Neural crest cell (in vitro differentiated cells): ENCODE measurements at regions not wholly inside any gene's neighbourhood (a gene's known extent, or its start where the extent isn't known, plus 50 kb on each side); places are given as distances from the start of the nearest gene placed in this dataset.

Experiments used
- DNase-seq: peaks from one replicate; pipeline ENCODE4 v3.0.0; 2021; ENCODE audit warnings: low read depth, mixed read lengths, low spot score
- H3K27ac Mint-ChIP-seq: one replicate; pipeline ENCODE4 v1.8.0; 2021; ENCODE audit warnings: mild to moderate bottlenecking, mixed read lengths; ENCODE audit not compliant: unreplicated experiment
- H3K27me3 Mint-ChIP-seq: 2 replicates; pipeline ENCODE4 v1.8.0; 2021; ENCODE audit warnings: low read depth, mild to moderate bottlenecking, mixed read lengths
- H3K36me3 Mint-ChIP-seq: 2 replicates; pipeline ENCODE4 v1.8.0; 2021; ENCODE audit warnings: low read depth, mild to moderate bottlenecking, mixed read lengths
- H3K4me1 Mint-ChIP-seq: 2 replicates; pipeline ENCODE4 v1.8.0; 2021; ENCODE audit warnings: mixed read lengths
- H3K4me3 Mint-ChIP-seq: one replicate; pipeline ENCODE4 v1.8.0; 2021; ENCODE audit warnings: mild to moderate bottlenecking, mixed read lengths
- H3K9me3 Mint-ChIP-seq: 2 replicates; pipeline ENCODE4 v1.8.0; 2021; ENCODE audit warnings: mixed read lengths
- CTCF ChIP-seq: fragments of 200-600 bp; sonication (generic); conservative IDR thresholded peaks from 2 replicates; pipeline ENCODE4 v1.5.0; 2021; ENCODE audit warnings: antibody characterized with exemption, mild to moderate bottlenecking

- TF ChIP-seq CTCF: no peak
- no peak for DNase-seq
- Mint-ChIP-seq H3K27ac (no peak overlapping the region), H3K4me3 (no peak overlapping the region), H3K27me3 (no peaks in the 10 kb centered on the region), H3K4me1 (peaks cover 4% of the 10 kb centered on the region), H3K36me3 (no peaks in the 10 kb centered on the region), H3K9me3 (peaks cover 10% of the 10 kb centered on the region)
Observed at GRCh38 chr4:132228676-132229075, 920.4 kb upstream of the PCDH10 start.

GRCh38 chr4:132230025-132230424 is 919.1 kb upstream of the PCDH10 start:
- TF ChIP-seq CTCF: no peak
- H3K4me1 Mint-ChIP-seq: peaks cover 4% of the 10 kb centered on the region
- peaks cover 8% of the 10 kb centered on the region for H3K9me3 Mint-ChIP-seq
- no peak for DNase-seq
- H3K27ac Mint-ChIP-seq: no peak overlapping the region
- no peak overlapping the region for H3K4me3 Mint-ChIP-seq
- H3K27me3 Mint-ChIP-seq: no peaks in the 10 kb centered on the region
- H3K36me3 Mint-ChIP-seq: no peaks in the 10 kb centered on the region

- Mint-ChIP-seq H3K4me3 (no peak overlapping the region), H3K4me1 (no peaks in the 10 kb centered on the region), H3K9me3 (peaks cover 3% of the 10 kb centered on the region), H3K27me3 (no peaks in the 10 kb centered on the region), H3K36me3 (no peaks in the 10 kb centered on the region), H3K27ac (no peak overlapping the region)
- no peak for DNase-seq
- no peak for TF ChIP-seq CTCF
Observed at GRCh38 chr4:132238697-132239096, 910.4 kb upstream of the PCDH10 start.

GRCh38 chr4:132240081-132240480 is 909.0 kb upstream of the PCDH10 start:
- Mint-ChIP-seq H3K4me3 (no peak overlapping the region), H3K27me3 (no peaks in the 10 kb centered on the region), H3K9me3 (peaks cover 3% of the 10 kb centered on the region), H3K27ac (no peak overlapping the region), H3K4me1 (no peaks in the 10 kb centered on the region), H3K36me3 (no peaks in the 10 kb centered on the region)
- no peak for DNase-seq
- TF ChIP-seq CTCF: no peak

- no peaks in the 10 kb centered on the region for H3K36me3 Mint-ChIP-seq
- no peak for TF ChIP-seq CTCF
- H3K9me3 Mint-ChIP-seq: no peaks in the 10 kb centered on the region
- H3K27ac Mint-ChIP-seq: no peak overlapping the region
- no peaks in the 10 kb centered on the region for H3K4me1 Mint-ChIP-seq
- DNase-seq: no peak
- H3K4me3 Mint-ChIP-seq: no peak overlapping the region
- H3K27me3 Mint-ChIP-seq: no peaks in the 10 kb centered on the region
Observed at GRCh38 chr4:132245319-132245718, 903.8 kb upstream of the PCDH10 start.

GRCh38 chr4:132264176-132264575 is 884.9 kb upstream of the PCDH10 start:
- no peaks in the 10 kb centered on the region for H3K9me3 Mint-ChIP-seq
- no peak overlapping the region for H3K4me3 Mint-ChIP-seq
- H3K36me3 Mint-ChIP-seq: no peaks in the 10 kb centered on the region
- no peak overlapping the region for H3K27ac Mint-ChIP-seq
- no peak for TF ChIP-seq CTCF
- H3K27me3 Mint-ChIP-seq: no peaks in the 10 kb centered on the region
- no peaks in the 10 kb centered on the region for H3K4me1 Mint-ChIP-seq
- no peak for DNase-seq
